GM19438 (cell line): ENCODE measurements at regions not wholly inside any gene's neighbourhood (a gene's known extent, or its start where the extent isn't known, plus 50 kb on each side); places are given as distances from the start of the nearest gene placed in this dataset.

Experiments used
- ATAC-seq: cut with Tn5 transposase; IDR thresholded peaks from one replicate; pipeline ENCODE4 v1.9.1; 2021; ENCODE audit warnings: low read depth; ENCODE audit not compliant: unreplicated experiment

- ATAC-seq = no peak
These were observed 289.7 kb upstream of the TPM1 start for GRCh38 chr15:62752657-62753517.

GRCh38 chr15:62753518-62754221 is 288.9 kb upstream of the TPM1 start:
- no peak for ATAC-seq

GRCh38 chr15:62756326-62756994 is 286.1 kb upstream of the TPM1 start:
- no peak for ATAC-seq

- ATAC-seq = no peak
These were observed 285.6 kb upstream of the TPM1 start for GRCh38 chr15:62756995-62757360.

- no peak for ATAC-seq
These were observed 285.0 kb upstream of the TPM1 start for GRCh38 chr15:62757535-62757934.

- ATAC-seq = no peak
These were observed 284.2 kb upstream of the TPM1 start for GRCh38 chr15:62758126-62758951.

GRCh38 chr15:62758952-62759349 is 283.6 kb upstream of the TPM1 start:
- no peak for ATAC-seq

GRCh38 chr15:62760538-62760937 is 282.0 kb upstream of the TPM1 start:
- no peak for ATAC-seq

- ATAC-seq = no peak
These were observed 276.6 kb upstream of the TPM1 start for GRCh38 chr15:62765916-62766315.

GRCh38 chr15:62766599-62766998 is 275.9 kb upstream of the TPM1 start:
- ATAC-seq = no peak

GRCh38 chr15:62769604-62770003 is 272.9 kb upstream of the TPM1 start:
- ATAC-seq = no peak

- ATAC-seq = no peak
These were observed 272.4 kb upstream of the TPM1 start for GRCh38 chr15:62770111-62770660.

GRCh38 chr15:62770752-62771151 is 271.8 kb upstream of the TPM1 start:
- no peak for ATAC-seq

GRCh38 chr15:62771234-62771633 is 271.3 kb upstream of the TPM1 start:
- no peak for ATAC-seq

- no peak for ATAC-seq
These were observed 269.0 kb upstream of the TPM1 start for GRCh38 chr15:62773369-62774165.

GRCh38 chr15:62775932-62776331 is 266.6 kb upstream of the TPM1 start:
- no peak for ATAC-seq

GRCh38 chr15:62777671-62778070 is 264.9 kb upstream of the TPM1 start:
- ATAC-seq = no peak

- ATAC-seq = no peak
These were observed 263.3 kb upstream of the TPM1 start for GRCh38 chr15:62779036-62779770.

GRCh38 chr15:62779899-62780298 is 262.6 kb upstream of the TPM1 start:
- no peak for ATAC-seq
